Naive thymus-derived CD4-positive, alpha-beta T cell (primary cell): ENCODE measurements at regions not wholly inside any gene's neighbourhood (a gene's known extent, or its start where the extent isn't known, plus 50 kb on each side); places are given as distances from the start of the nearest gene placed in this dataset.

Experiments
- ATAC-seq: fragments of 150-1000 bp; cut with Tn5 transposase; 2 replicates; pipeline ENCODE4 v1.10.0; 2021; ENCODE audit warnings: mild to moderate bottlenecking, moderate library complexity
- CTCF ChIA-PET: fragments of 350-600 bp; sonication (Branson Sonifier 250); formaldehyde crosslinking; loops from one replicate; lab custom pipeline; 2021; ENCODE audit warnings: antibody characterized with exemption; lab: Charles Lee
- POLR2A ChIA-PET: fragments of 350-600 bp; sonication (Branson Sonifier 250); formaldehyde crosslinking; loops from one replicate; lab custom pipeline; 2021; ENCODE audit warnings: antibody characterized with exemption, inconsistent platforms; lab: Charles Lee
- DNase-seq, 9 donors: peaks; one replicate each; pipeline versions ENCODE4 v3.0.0 to v3.0.0-alpha.2; 2020 to 2022; ENCODE audit warnings: mixed read lengths in 1 of 9
- H3K27ac ChIP-seq: one replicate; pipeline ENCODE4 v1.7.0; 2013; ENCODE audit warnings: mild to moderate bottlenecking, low read depth, low read length, moderate library complexity
- H3K27me3 ChIP-seq, 2 donors: one replicate each; pipeline ENCODE4 v1.7.0; 2013; ENCODE audit warnings: low read length in 2 of 2, mild to moderate bottlenecking in 2 of 2, moderate library complexity in 2 of 2; ENCODE audit not compliant: control insufficient read depth in 2 of 2, insufficient read depth in 2 of 2
- H3K36me3 ChIP-seq, 3 experiments: 1 replicate in 2 of 3; 2 replicates in 1 of 3; pipeline ENCODE4 v1.7.0; 2013; ENCODE audit warnings: low read length in 3 of 3, mild to moderate bottlenecking in 3 of 3, moderate library complexity in 1 of 3; ENCODE audit not compliant: insufficient read depth in 3 of 3, control insufficient read depth in 2 of 3
- H3K4me1 ChIP-seq, 2 donors: one replicate each; pipeline ENCODE4 v1.7.0; 2013; ENCODE audit warnings: low read length in 2 of 2, mild to moderate bottlenecking in 2 of 2, moderate library complexity in 1 of 2; ENCODE audit not compliant: control insufficient read depth in 2 of 2, insufficient read depth in 2 of 2
- H3K4me3 ChIP-seq: 2 replicates; pipeline ENCODE4 v1.7.0; 2013; ENCODE audit warnings: mild to moderate bottlenecking, low read length
- H3K9me3 ChIP-seq, 3 experiments: 1 replicate in 2 of 3; 2 replicates in 1 of 3; pipeline ENCODE4 v1.7.0; 2013; ENCODE audit warnings: low read length in 3 of 3; ENCODE audit not compliant: control insufficient read depth in 2 of 3
- H3K27ac Mint-ChIP-seq, 9 donors: one replicate each; pipeline ENCODE4 v1.8.0; 2020 to 2022; ENCODE audit warnings: mixed read lengths in 9 of 9, mild to moderate bottlenecking in 8 of 9, moderate library complexity in 5 of 9, inconsistent platforms in 2 of 9
- H3K27me3 Mint-ChIP-seq, 5 donors: one replicate each; pipeline ENCODE4 v1.8.0; 2021 to 2022; ENCODE audit warnings: mixed read lengths in 5 of 5, mild to moderate bottlenecking in 1 of 5
- H3K36me3 Mint-ChIP-seq, 5 donors: one replicate each; pipeline ENCODE4 v1.8.0; 2020 to 2022; ENCODE audit warnings: mixed read lengths in 5 of 5, mild to moderate bottlenecking in 3 of 5, inconsistent platforms in 1 of 5
- H3K4me1 Mint-ChIP-seq, 7 donors: one replicate each; pipeline ENCODE4 v1.8.0; 2020 to 2022; ENCODE audit warnings: mixed read lengths in 7 of 7, mild to moderate bottlenecking in 3 of 7, inconsistent platforms in 1 of 7
- H3K4me3 Mint-ChIP-seq, 10 donors: one replicate each; pipeline ENCODE4 v1.8.0; 2020 to 2022; ENCODE audit warnings: mild to moderate bottlenecking in 10 of 10, mixed read lengths in 10 of 10, moderate library complexity in 6 of 10, inconsistent platforms in 2 of 10
- H3K9me3 Mint-ChIP-seq, 11 donors: one replicate each; pipeline ENCODE4 v1.8.0; 2020 to 2022; ENCODE audit warnings: mixed read lengths in 11 of 11, mild to moderate bottlenecking in 4 of 11, inconsistent platforms in 1 of 11, moderate library complexity in 1 of 11
- intact Hi-C, 2 donors: fragments of 100-400 bp; cut with micrococcal nuclease; formaldehyde crosslinking; loops; one replicate each; pipeline ENCODE4 v1.15.1; 2023

- Mint-ChIP-seq H3K4me3 (no peak overlapping the region), H3K27ac (no peak overlapping the region), H3K27me3 (no peaks in the 10 kb centered on the region), H3K36me3 (no peaks in the 10 kb centered on the region), H3K9me3 (peaks cover 0 to 9% (median 0%) of the 10 kb centered on the region in 11 donors), H3K4me1 (no peaks in the 10 kb centered on the region)
- H3K4me1 ChIP-seq, result no peaks in the 10 kb centered on the region
- DNase-seq, result no peak
- no peak overlapping the region for H3K4me3 ChIP-seq
- ATAC-seq, result no peak
- ChIA-PET CTCF (no interaction called here), POLR2A (no interaction called here)
- intact Hi-C loops, result no loop called here
- no peaks in the 10 kb centered on the region for H3K36me3 ChIP-seq
- H3K27ac ChIP-seq, result no peak overlapping the region
- H3K9me3 ChIP-seq, result no peaks in the 10 kb centered on the region
- no peaks in the 10 kb centered on the region for H3K27me3 ChIP-seq
Measured at GRCh38 chr3:168497741-168498140, 402.0 kb upstream of the GOLIM4 start.

- Mint-ChIP-seq H3K27ac (no peak overlapping the region), H3K27me3 (no peaks in the 10 kb centered on the region), H3K36me3 (no peaks in the 10 kb centered on the region), H3K9me3 (peaks cover 0 to 9% (median 0%) of the 10 kb centered on the region in 11 donors), H3K4me1 (no peaks in the 10 kb centered on the region), H3K4me3 (no peak overlapping the region)
- H3K4me3 ChIP-seq, result no peak overlapping the region
- POLR2A ChIA-PET, result no interaction called here
- ATAC-seq, result no peak
- no peaks in the 10 kb centered on the region for H3K9me3 ChIP-seq
- H3K4me1 ChIP-seq, result no peaks in the 10 kb centered on the region
- DNase-seq, result no peak
- CTCF ChIA-PET, result no interaction called here
- intact Hi-C loops, result no loop called here
- no peaks in the 10 kb centered on the region for H3K36me3 ChIP-seq
- H3K27ac ChIP-seq, result no peak overlapping the region
- no peaks in the 10 kb centered on the region for H3K27me3 ChIP-seq
Measured at GRCh38 chr3:168497183-168497582, 401.5 kb upstream of the GOLIM4 start.

- DNase-seq (no peak), ATAC-seq (no peak)
- H3K4me1 Mint-ChIP-seq, result no peaks in the 10 kb centered on the region
- no peak overlapping the region for H3K4me3 ChIP-seq
- H3K4me3 Mint-ChIP-seq, result no peak overlapping the region
- H3K27ac ChIP-seq, result no peak overlapping the region
- H3K9me3 ChIP-seq, result no peaks in the 10 kb centered on the region
- ChIA-PET CTCF (no interaction called here), POLR2A (no interaction called here)
- H3K9me3 Mint-ChIP-seq, result peaks cover 0 to 7% (median 0%) of the 10 kb centered on the region in 11 donors
- H3K36me3 ChIP-seq, result no peaks in the 10 kb centered on the region
- no peaks in the 10 kb centered on the region for H3K4me1 ChIP-seq
- no peaks in the 10 kb centered on the region for H3K27me3 ChIP-seq
- intact Hi-C loops, result no loop called here
- H3K27me3 Mint-ChIP-seq, result no peaks in the 10 kb centered on the region
- no peak overlapping the region for H3K27ac Mint-ChIP-seq
- H3K36me3 Mint-ChIP-seq, result no peaks in the 10 kb centered on the region
Measured at GRCh38 chr3:168495932-168496331, 400.2 kb upstream of the GOLIM4 start.

GRCh38 chr3:168495270-168495669, 399.5 kb upstream of the GOLIM4 start:
- Mint-ChIP-seq H3K27me3 (no peaks in the 10 kb centered on the region), H3K27ac (no peak overlapping the region), H3K36me3 (no peaks in the 10 kb centered on the region), H3K4me1 (no peaks in the 10 kb centered on the region), H3K4me3 (no peak overlapping the region), H3K9me3 (peaks cover 0 to 5% (median 0%) of the 10 kb centered on the region in 11 donors)
- no peak for ATAC-seq
- no peak overlapping the region for H3K27ac ChIP-seq
- ChIA-PET POLR2A (no interaction called here), CTCF (no interaction called here)
- H3K27me3 ChIP-seq, result no peaks in the 10 kb centered on the region
- no peak overlapping the region for H3K4me3 ChIP-seq
- intact Hi-C loops, result no loop called here
- no peak for DNase-seq
- H3K36me3 ChIP-seq, result no peaks in the 10 kb centered on the region
- H3K9me3 ChIP-seq, result no peaks in the 10 kb centered on the region
- no peaks in the 10 kb centered on the region for H3K4me1 ChIP-seq

- Mint-ChIP-seq H3K4me3 (no peak overlapping the region), H3K27me3 (no peaks in the 10 kb centered on the region), H3K4me1 (no peaks in the 10 kb centered on the region), H3K27ac (no peak overlapping the region), H3K36me3 (no peaks in the 10 kb centered on the region), H3K9me3 (peaks cover 0 to 5% (median 0%) of the 10 kb centered on the region in 11 donors)
- H3K4me3 ChIP-seq, result no peak overlapping the region
- no peaks in the 10 kb centered on the region for H3K4me1 ChIP-seq
- ChIA-PET CTCF (no interaction called here), POLR2A (no interaction called here)
- H3K27ac ChIP-seq, result no peak overlapping the region
- H3K36me3 ChIP-seq, result no peaks in the 10 kb centered on the region
- intact Hi-C loops, result no loop called here
- DNase-seq (no peak), ATAC-seq (no peak)
- H3K9me3 ChIP-seq, result no peaks in the 10 kb centered on the region
- H3K27me3 ChIP-seq, result no peaks in the 10 kb centered on the region
Measured at GRCh38 chr3:168493412-168494205, 397.9 kb upstream of the GOLIM4 start.

- DNase-seq (no peak), ATAC-seq (no peak)
- Mint-ChIP-seq H3K27me3 (no peaks in the 10 kb centered on the region), H3K4me1 (no peaks in the 10 kb centered on the region), H3K9me3 (peaks cover 0 to 4% (median 0%) of the 10 kb centered on the region in 11 donors), H3K36me3 (no peaks in the 10 kb centered on the region), H3K4me3 (no peak overlapping the region), H3K27ac (no peak overlapping the region)
- H3K4me1 ChIP-seq, result no peaks in the 10 kb centered on the region
- no peak overlapping the region for H3K4me3 ChIP-seq
- ChIA-PET POLR2A (no interaction called here), CTCF (no interaction called here)
- no peaks in the 10 kb centered on the region for H3K36me3 ChIP-seq
- no peaks in the 10 kb centered on the region for H3K9me3 ChIP-seq
- H3K27me3 ChIP-seq, result no peaks in the 10 kb centered on the region
- H3K27ac ChIP-seq, result no peak overlapping the region
- intact Hi-C loops, result no loop called here
Measured at GRCh38 chr3:168490981-168491380, 395.3 kb upstream of the GOLIM4 start.

GRCh38 chr3:168489301-168489700, 393.6 kb upstream of the GOLIM4 start:
- Histone ChIP-seq H3K27ac (no peak overlapping the region), H3K27me3 (no peaks in the 10 kb centered on the region), H3K4me3 (no peak overlapping the region), H3K9me3 (no peaks in the 10 kb centered on the region), H3K4me1 (no peaks in the 10 kb centered on the region), H3K36me3 (no peaks in the 10 kb centered on the region)
- H3K4me3 Mint-ChIP-seq, result no peak overlapping the region
- CTCF ChIA-PET, result no interaction called here
- no peak for DNase-seq
- peaks cover 0 to 4% (median 0%) of the 10 kb centered on the region in 11 donors for H3K9me3 Mint-ChIP-seq
- POLR2A ChIA-PET, result no interaction called here
- H3K27ac Mint-ChIP-seq, result no peak overlapping the region
- no peaks in the 10 kb centered on the region for H3K36me3 Mint-ChIP-seq
- H3K27me3 Mint-ChIP-seq, result no peaks in the 10 kb centered on the region
- H3K4me1 Mint-ChIP-seq, result no peaks in the 10 kb centered on the region
- intact Hi-C loops, result no loop called here
- no peak for ATAC-seq
